HG03354 (cell line): ENCODE measurements at regions not wholly inside any gene's neighbourhood (a gene's known extent, or its start where the extent isn't known, plus 50 kb on each side); places are given as distances from the start of the nearest gene placed in this dataset.

Source experiments
- ATAC-seq: cut with Tn5 transposase; IDR thresholded peaks from one replicate; pipeline ENCODE4 v1.9.1; 2021; ENCODE audit warnings: mild to moderate bottlenecking; ENCODE audit not compliant: unreplicated experiment, poor library complexity, severe bottlenecking

DNA sequence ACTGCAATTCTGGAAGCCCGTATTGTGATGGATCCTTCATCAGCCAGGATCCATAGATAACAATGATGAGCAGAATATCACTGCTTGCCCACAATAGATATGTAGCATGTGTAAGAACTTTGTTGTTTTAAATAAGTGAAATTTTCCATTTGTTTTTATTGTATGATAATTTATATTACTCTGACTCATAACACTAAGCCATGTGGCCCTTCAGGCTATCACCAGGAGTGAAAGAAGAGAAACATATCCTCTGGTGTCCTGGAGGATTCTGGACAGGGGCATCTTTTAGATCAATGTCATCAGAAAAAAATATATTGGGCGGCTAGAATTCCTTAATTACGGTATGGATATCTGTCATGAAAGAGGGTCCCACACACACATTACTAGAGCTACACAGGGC, 167.5 kb downstream of the SLC6A15 start:
- ATAC-seq = no peak

DNA sequence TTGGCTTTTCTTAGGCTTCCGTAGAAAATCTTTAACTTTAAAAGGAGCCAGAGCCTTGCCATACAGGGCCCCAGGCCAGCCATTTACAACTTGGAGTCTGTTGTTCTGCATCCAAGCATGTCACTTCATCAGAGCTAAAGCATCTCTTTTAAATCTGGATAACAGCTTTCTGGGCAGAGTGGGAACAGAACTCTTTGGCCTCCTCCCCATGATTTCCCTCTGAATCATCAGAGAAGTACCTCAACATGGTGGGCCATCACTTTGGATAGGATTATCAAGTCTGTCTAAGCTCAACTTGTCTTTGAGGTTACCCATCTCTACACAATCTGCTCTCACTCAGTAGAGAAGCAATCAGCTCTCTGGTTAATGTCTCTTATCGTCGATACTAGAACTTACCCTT, 170.9 kb downstream of the SLC6A15 start:
- ATAC-seq = no peak

DNA sequence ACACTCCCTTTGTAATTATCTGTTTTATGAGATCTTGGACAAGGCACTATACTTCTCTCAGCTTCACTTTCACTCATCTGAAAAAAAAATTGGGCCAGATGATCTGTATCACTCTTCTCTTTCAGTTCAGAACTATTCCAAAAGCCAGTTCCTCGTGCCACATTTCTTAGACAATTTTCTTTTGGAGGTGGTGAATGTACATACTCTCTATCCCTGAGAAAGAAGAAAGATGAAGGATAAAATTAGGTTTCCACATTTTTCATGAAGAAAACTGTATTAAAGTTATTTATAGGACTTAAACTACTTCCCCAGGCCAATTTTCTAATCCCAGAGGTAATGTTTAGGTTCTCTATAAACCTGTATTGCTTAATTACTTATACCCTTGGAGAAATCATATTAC, 171.6 kb downstream of the SLC6A15 start:
- no peak for ATAC-seq

DNA sequence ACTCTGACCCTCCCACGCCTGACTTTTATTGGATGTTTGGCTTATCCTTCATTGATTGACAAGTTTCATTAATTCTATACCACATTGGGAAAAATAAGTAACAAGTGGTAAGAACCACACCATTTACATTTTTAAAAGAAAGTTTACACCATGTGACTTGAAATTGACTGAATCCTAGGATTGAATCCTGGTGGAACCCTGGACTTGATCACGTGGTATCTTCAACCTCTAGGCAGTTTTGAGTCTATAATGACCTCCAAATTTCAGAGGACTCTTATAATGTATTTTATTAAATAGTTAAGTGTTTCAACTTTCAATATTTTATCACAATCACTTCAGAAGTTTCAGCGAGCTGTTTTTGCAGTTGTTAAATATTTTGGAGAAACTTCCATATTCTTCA, 172.0 kb downstream of the SLC6A15 start:
- no peak for ATAC-seq

DNA sequence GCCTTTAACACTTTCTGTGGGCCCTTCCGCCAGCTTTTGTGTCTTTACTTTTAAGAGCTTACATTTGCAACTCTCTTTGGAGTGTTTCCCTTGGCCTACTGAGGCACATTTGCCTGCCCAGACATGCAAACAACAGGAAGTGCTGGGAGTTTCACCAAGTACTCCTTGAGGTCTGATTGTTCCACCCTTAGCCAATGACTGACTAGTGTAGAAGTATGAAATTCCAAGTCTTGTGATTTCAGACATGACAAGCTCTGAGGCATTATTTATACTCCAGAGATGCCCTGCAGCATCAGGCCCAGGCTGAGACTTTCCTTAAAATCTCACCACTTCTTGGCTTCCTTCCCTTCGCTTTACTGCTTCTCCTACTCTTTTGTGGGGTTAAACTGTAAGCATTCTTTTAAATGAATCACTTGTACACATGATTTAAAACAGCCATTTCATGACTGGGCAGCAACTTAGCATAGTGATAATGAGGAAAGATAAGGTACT, 174.1 kb downstream of the SLC6A15 start:
- no peak for ATAC-seq

DNA sequence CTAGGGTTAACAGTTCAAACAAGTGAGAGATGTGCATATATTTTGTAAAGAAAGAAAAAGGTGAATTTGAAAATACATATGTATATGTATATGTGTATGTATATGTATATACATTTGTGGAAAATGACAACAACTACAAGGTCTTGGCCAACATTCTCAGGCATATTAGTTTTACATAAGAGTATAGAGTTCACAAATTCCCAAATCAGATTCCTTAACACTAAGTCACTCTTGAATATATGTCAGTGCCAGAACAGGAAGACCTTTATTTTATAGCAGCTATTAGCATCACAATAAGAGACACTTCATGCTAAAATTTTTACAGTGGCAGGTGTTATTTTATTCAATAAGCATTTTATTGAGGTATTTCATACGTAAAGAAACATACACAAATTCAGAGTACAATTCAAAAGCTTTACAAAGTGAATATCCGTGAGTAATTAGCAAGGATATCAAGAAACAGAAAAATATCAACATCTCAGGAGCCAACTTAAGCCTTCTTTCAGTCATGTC, 179.7 kb downstream of the SLC6A15 start:
- ATAC-seq = no peak

DNA sequence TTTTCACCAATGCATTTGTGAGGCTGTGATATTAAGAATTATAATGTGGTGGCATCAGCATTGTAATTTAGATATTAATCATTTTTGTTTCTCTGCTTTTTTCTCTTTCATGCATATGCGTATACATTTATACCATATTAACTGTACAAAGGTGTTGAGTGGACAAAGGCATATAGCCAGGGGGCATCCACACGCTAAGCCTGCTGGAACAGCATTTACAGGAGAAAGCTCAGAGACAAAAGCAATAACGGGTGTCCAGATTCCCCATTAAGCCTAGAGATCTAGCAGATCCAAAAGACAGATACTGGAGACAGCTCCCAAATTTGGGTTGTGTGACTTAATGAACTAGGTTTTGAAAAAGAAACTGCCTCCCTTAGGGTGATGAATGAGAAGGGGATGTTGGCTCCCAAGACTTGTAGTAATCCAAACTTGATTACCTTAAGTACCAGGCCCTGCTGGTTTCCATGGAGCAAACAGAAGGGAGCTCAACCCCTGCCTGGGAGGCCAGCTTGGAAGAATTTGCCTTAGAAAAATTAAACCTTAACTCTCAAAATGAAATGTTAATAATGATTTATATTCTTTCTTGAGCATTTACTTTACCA, 181.9 kb downstream of the SLC6A15 start:
- no peak for ATAC-seq

DNA sequence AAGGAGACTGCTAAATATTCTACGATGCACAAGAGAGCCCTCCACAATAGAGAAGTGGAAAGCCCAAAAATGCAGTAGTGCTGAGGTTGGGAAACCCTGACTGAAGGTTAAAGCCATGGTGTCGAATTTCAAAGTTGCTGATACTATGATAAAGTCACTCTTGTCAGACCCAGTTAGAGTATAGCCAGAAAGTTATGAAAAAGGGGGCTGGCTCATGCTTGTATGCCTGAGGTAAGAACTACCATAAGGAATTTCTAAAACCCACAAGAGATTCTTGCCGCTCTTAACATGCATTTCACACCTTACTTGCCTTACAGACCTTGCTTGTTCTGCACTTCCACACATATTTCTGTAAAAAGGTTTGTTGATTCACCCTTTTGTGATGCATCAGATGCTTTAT, 184.6 kb downstream of the SLC6A15 start:
- no peak for ATAC-seq

DNA sequence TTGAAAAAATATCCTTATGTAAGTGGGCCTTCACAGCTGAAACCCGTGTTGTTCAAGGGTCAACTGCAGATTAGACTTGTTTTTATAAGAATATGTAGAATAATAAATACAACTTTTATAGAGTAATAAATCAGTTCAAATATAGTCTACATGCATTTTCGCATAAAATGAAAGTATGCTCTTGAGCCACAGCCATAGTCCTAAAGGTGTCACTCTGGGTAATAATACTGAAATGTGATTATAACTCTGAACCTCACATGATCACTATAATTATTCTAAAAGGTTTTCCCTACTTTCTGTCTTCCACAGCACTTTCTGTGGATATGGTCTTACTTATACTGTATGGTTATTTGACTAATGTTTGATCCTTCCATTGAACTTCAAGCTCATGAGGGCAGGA, 185.8 kb downstream of the SLC6A15 start:
- no peak for ATAC-seq

DNA sequence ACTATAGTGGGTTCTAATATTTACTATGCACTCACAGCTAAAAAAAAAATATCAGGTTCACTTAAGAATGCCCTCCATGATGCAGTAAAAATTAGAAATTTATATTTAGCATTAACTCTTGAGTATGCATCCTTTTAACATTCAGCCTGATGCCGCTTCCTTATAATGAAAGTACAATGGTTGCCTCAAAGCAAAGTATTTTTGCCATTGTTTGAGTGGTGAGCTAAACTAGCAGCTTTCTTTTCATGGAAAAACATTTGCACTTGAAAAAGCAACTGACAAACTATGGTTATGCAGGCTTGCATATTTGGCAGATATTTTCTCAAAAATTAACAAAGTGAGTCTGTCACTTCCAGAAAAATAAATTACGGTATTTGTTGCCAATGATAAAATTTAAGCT, 188.6 kb downstream of the SLC6A15 start:
- no peak for ATAC-seq

DNA sequence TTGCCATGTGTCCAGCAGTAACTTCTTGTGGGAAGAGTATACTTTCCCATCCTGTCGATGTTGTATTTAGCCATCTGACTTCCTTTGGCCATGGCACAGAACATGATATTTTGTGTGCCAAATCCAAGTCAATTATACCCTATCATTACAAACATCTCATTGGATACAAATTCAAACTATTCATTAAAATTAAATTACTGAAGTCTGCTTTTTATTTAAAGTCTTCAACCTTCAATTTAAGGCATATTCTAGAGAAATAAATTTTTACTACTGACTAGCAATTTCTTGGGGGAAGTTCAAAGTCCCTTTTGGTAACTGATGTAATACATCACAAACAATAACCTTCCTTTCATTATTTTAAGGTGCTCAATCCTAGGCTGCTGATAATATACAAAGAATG, 192.6 kb downstream of the SLC6A15 start:
- no peak for ATAC-seq

DNA sequence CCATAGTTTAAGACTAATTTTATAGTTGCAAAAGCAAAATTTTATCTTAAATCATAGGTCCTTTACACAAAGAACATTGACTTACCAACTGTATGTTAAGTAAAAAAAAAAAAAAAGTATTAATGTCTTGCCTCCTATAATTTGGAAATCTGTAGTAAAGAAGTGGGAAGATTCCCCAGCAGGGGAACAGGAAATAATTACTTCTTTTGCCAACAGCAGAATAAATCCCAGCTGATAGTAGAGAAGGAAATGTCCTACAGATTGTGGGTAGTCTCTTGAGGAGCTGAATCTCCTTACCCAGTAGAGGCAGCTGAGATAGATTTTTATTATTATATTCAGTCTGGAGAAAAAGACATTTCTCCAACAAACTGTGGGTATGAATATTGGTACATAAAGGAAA, 193.7 kb downstream of the SLC6A15 start:
- no peak for ATAC-seq

DNA sequence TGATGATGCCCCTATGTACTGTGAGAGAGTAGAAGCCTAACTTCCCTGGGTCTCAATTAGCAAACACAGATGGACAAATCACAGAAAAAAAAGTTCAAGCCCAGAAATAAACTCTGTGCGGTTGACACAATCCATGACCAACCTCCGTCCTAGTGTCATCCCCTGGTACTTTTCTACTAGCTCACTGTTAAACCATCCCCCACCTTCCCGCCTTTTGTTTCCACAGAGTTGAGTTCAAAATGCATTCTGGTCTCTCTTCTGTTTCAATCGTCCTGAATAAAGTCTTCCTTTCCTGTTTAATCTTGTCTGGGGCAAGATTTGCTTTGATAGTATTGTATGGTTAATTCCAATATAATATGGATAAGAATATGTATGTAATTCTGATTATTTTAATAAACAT, 199.9 kb downstream of the SLC6A15 start:
- no peak for ATAC-seq

DNA sequence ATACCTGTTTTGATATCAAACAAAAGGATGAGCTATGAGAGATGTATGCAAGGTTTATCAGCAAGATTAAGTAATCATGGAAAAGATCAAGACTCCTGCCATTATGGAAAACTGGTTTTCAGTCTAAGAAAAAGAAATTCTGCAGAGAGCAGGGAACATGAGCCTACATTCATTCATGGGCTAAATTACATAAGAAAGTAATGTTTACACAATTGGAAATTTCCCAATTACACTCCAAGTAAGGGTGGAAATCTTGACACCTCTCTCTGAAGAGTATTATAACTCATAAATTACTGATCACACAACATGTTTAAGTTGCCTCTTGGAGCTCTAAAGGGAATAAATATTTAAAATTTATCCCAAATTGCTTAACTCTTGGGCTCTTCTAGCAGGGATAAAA, 206.2 kb downstream of the SLC6A15 start:
- no peak for ATAC-seq

DNA sequence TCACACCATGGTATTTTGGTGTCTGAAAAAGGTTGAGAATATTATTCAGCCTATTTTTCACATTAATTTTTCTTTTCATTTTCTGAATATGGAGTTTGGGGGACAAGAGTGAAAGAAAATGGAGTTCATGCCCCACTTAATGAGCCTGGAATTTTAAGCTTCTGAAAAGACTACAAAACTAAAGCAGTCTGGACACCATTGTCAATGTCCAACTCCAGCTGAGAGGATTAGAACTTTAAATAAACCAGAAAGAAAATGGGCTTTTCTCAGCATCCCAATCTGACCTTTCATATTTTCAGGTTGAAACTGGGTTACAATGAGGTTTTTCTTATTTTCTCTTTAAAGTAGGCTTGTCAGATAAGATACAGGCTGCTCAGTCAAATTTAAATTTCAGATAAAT, 207.7 kb downstream of the SLC6A15 start:
- no peak for ATAC-seq

DNA sequence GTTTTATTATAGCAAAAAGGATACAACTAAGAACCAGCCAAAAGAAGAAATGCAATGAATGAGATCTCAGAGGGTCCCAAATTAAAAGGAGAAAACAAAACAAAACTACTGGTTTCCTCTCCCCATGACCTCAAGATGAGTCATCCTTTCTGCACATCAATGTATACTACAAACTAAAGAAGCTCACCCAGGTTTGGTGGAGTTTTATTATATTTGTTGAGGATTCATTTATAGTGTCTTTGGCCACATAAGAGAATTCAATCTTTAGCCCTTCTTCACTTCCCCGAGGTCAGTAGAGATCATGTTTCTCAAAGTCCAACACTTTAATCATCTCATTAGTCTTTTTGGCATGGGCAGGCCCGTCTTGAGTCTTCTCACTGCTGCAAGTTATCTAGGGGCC, 210.6 kb downstream of the SLC6A15 start:
- ATAC-seq = no peak

DNA sequence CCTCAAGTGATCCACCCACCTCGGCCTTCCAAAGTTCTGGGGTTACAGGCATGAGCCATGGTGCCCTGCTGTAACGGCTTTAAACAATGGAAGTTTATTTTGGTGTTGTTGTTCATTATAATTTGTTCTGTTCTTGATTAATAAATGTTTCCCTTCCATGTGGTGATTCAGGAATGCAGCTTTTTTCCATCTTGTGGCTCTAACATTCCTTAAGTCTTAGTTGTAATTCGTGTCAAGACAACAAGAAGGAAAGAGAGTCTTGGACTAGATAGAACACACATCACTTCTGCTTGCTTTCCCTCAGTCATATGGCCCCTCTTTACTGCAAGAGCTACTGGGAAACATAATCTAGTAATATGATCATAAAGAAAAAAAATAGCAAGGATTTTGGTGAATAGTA, 211.6 kb downstream of the SLC6A15 start:
- no peak for ATAC-seq

DNA sequence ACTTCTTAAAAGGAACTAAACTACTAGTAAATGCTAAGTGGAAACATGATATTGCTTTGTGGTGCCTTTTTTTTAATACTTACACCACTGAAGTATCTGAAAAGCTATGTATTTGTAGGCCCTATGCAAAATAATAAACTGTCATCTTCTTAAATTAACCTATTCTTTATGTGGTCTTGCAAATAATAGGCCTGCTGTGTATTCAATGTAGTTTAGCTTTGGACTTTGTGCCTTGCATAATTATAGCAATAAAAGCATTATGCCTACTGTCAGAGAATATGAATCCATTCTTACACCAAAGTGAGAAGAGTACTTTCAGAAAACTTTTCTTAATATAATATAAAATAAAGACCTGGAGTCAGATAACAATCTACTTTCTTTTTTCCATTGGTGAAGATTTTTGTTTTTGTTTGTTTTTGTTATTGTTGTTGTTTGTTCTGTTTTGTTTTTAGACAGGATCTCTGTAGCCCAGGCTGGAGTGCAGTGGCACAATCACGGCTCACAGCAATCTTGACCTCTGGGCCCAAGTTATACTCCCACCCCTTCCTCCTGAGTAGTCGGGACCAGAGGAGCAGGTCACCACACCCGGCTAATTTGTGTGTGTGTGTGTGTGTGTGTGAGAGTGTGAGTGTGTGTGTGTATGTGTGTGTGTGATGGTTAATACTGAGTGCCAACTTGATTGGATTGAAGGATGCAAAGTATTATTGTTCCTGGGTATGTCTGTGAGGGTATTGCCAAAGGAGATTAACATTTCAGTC, 213.8 kb downstream of the SLC6A15 start:
- ATAC-seq = no peak

DNA sequence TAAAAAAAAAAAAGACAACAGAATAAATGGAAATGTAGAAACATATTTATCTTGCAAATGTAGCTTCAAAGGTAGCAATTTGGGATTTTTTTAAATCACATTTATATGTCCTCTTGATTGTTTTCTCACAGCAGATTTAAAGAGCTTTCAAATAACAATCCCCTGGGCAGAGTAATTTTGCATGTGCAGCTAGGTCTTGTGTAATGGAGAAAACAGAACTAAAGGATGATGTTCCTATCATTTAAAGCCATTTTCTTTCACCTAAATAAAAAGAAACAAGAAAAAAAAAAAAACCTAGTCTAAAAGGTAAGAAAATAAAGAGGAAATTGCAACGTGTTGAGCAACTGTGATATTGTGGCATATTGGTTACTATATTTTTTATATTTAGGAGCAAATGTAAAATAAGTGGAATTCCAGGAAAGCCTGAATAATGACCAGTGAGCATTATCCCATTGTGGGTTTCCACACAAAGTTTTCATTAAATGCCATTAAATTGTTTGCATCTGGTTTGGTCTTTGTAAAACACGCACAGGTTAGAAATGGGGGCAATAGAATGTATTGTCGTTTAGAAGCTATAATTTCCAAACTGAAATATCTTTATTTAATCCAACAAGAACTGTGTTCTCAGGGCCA, 215.6 kb downstream of the SLC6A15 start:
- no peak for ATAC-seq

DNA sequence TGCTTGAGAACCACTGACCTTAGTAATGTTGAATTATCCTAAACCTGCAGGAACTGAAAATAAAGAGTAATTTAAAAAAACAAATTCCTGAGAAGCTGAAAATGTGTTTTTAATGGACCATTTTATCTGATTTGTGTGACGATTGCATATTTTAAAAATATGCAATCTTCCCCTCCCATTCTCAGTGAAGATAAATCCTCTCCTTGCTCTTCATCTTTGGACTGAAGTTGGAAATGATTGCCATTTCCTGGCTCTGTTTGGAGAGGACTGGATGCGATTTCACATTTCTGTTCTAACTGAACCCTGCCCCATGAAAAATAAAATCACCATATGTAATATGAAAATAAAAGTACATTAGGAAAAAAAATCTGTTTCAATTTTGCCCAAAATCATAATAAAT, 216.3 kb downstream of the SLC6A15 start:
- no peak for ATAC-seq

DNA sequence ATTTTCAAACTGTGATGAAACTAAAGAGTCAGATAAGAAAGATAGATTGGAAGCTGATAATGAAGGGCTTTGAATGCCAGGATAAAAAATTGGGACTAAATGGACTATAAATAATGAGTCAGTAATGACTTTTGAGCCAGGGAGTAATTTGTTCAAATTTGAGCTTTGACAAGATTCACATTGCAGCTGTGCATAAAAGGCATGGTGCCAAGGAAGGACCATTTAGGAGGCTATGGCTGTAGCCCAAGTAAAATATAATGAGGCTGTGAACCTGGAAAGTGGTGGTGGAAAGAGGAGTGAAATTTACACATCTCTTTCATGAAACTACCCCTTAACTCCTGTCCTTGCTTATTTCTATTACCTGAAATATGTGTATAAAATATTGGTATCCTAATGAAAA, 218.5 kb downstream of the SLC6A15 start:
- no peak for ATAC-seq
